Amniotic stem cell (primary cell): ENCODE measurements at regions not wholly inside any gene's neighbourhood (a gene's known extent, or its start where the extent isn't known, plus 50 kb on each side); places are given as distances from the start of the nearest gene placed in this dataset.
"Not testable (repeated sequence)": the region's sequence is repeated elsewhere in the genome, so short reads cannot be mapped to it uniquely, and the experiment has no call there.

Experiments
- DNase-seq: peaks from one replicate; lab custom pipeline; 2025; lab: John Stamatoyannopoulos, UW

GRCh38 chr5:67771221-67771620, 444.3 kb upstream of the PIK3R1 start:
- DNase-seq = no peak

GRCh38 chr5:67770431-67771025, 445.0 kb upstream of the PIK3R1 start:
- DNase-seq = no peak

GRCh38 chr5:67765697-67766096, 449.9 kb upstream of the PIK3R1 start:
- DNase-seq = no peak

GRCh38 chr5:67757771-67758170, 457.8 kb upstream of the PIK3R1 start:
- not testable (repeated sequence) for DNase-seq

- DNase-seq = no peak
These were observed 463.2 kb upstream of the PIK3R1 start for GRCh38 chr5:67752357-67752708.

GRCh38 chr5:67748165-67748690, 467.3 kb upstream of the PIK3R1 start:
- no peak for DNase-seq

- DNase-seq = no peak
These were observed 468.5 kb upstream of the PIK3R1 start for GRCh38 chr5:67747096-67747495.

- not testable (repeated sequence) for DNase-seq
These were observed 468.9 kb upstream of the PIK3R1 start for GRCh38 chr5:67746608-67747007.

- no peak for DNase-seq
These were observed 469.5 kb upstream of the PIK3R1 start for GRCh38 chr5:67746103-67746502.

GRCh38 chr5:67732921-67733320, 482.6 kb upstream of the PIK3R1 start:
- no peak for DNase-seq

GRCh38 chr5:67732471-67732870, 483.1 kb upstream of the PIK3R1 start:
- no peak for DNase-seq

- no peak for DNase-seq
These were observed 483.7 kb upstream of the PIK3R1 start for GRCh38 chr5:67731886-67732285.

GRCh38 chr5:67730917-67731474, 484.6 kb upstream of the PIK3R1 start:
- DNase-seq = no peak

- no peak for DNase-seq
These were observed 487.1 kb upstream of the PIK3R1 start for GRCh38 chr5:67728326-67728890.

- DNase-seq = no peak
These were observed 490.0 kb upstream of the PIK3R1 start for GRCh38 chr5:67725604-67726003.

GRCh38 chr5:67724412-67725135, 491.0 kb upstream of the PIK3R1 start:
- DNase-seq = no peak

- no peak for DNase-seq
These were observed 491.7 kb upstream of the PIK3R1 start for GRCh38 chr5:67723873-67724272.

- DNase-seq = not testable (repeated sequence)
These were observed 493.0 kb upstream of the PIK3R1 start for GRCh38 chr5:67722582-67722981.

GRCh38 chr5:67720162-67720772, 495.3 kb upstream of the PIK3R1 start:
- no peak for DNase-seq

GRCh38 chr5:67702008-67702407, 505.4 kb upstream of the CD180 start:
- DNase-seq = no peak

- no peak for DNase-seq
These were observed 503.0 kb upstream of the CD180 start for GRCh38 chr5:67699560-67699959.

- DNase-seq = no peak
These were observed 499.8 kb upstream of the CD180 start for GRCh38 chr5:67696446-67696845.

GRCh38 chr5:67695369-67695768, 498.8 kb upstream of the CD180 start:
- no peak for DNase-seq
